DOHH2 (cell line): ENCODE measurements at regions not wholly inside any gene's neighbourhood (a gene's known extent, or its start where the extent isn't known, plus 50 kb on each side); places are given as distances from the start of the nearest gene placed in this dataset.

Source experiments
- EZH2phosphoT487 ChIP-seq: fragments of 200-600 bp; sonication (generic); IDR thresholded peaks from 2 replicates; pipeline ENCODE4 v1.6.1; 2017; ENCODE audit warnings: borderline replicate concordance, mild to moderate bottlenecking, antibody characterized with exemption, low read length, moderate library complexity, mixed read lengths
- TF ChIP-seq, protein P1 (sequence below): fragments of 200-600 bp; sonication (generic); IDR thresholded peaks from one replicate; pipeline ENCODE4 v1.5.1; 2014; ENCODE audit warnings: antibody characterized with exemption, mild to moderate bottlenecking, low read depth, low read length; ENCODE audit not compliant: poor library complexity, severe bottlenecking

GRCh38 chr1:228861832-228862180 lies 126.5 kb downstream of the RHOU start:
- TF ChIP-seq, protein P1, sequence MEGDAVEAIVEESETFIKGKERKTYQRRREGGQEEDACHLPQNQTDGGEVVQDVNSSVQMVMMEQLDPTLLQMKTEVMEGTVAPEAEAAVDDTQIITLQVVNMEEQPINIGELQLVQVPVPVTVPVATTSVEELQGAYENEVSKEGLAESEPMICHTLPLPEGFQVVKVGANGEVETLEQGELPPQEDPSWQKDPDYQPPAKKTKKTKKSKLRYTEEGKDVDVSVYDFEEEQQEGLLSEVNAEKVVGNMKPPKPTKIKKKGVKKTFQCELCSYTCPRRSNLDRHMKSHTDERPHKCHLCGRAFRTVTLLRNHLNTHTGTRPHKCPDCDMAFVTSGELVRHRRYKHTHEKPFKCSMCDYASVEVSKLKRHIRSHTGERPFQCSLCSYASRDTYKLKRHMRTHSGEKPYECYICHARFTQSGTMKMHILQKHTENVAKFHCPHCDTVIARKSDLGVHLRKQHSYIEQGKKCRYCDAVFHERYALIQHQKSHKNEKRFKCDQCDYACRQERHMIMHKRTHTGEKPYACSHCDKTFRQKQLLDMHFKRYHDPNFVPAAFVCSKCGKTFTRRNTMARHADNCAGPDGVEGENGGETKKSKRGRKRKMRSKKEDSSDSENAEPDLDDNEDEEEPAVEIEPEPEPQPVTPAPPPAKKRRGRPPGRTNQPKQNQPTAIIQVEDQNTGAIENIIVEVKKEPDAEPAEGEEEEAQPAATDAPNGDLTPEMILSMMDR, result no peak
- TF ChIP-seq EZH2phosphoT487, result no peak
